ENCODE measurements at regions not wholly inside any gene's neighbourhood (a gene's known extent, or its start where the extent isn't known, plus 50 kb on each side); places are given as distances from the start of the nearest gene placed in this dataset.

DNA sequence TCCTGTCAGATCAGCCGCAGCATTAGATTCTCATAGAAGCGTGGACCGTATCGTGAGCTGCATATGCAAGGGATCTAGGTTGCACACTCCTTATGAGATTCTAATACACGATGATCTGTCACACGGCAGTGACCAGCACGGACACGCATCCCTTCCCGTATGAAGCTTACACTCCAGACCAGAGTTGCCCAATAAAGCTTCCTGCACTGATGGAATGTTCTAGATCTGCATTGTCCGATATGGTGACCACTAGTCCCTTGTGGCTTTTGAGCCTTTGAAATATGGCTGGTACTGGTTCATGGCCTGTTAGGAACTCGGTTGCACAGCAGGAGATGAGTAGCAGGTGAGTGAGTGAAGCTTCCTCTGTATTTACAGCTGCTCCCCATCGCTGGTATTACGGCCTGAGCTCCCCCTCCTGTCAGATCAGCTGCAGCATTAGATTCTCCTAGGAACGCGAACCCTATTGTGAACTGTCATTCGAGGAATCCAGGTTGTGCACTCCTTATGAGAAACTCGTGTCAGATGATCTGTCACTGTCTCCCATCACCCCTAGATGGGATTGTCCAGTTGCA is 49.8 kb upstream of the ZCCHC14 start:
- TF ChIP-seq, protein P1, sequence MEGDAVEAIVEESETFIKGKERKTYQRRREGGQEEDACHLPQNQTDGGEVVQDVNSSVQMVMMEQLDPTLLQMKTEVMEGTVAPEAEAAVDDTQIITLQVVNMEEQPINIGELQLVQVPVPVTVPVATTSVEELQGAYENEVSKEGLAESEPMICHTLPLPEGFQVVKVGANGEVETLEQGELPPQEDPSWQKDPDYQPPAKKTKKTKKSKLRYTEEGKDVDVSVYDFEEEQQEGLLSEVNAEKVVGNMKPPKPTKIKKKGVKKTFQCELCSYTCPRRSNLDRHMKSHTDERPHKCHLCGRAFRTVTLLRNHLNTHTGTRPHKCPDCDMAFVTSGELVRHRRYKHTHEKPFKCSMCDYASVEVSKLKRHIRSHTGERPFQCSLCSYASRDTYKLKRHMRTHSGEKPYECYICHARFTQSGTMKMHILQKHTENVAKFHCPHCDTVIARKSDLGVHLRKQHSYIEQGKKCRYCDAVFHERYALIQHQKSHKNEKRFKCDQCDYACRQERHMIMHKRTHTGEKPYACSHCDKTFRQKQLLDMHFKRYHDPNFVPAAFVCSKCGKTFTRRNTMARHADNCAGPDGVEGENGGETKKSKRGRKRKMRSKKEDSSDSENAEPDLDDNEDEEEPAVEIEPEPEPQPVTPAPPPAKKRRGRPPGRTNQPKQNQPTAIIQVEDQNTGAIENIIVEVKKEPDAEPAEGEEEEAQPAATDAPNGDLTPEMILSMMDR (conservative IDR thresholded peaks at IDR 0.05 in 1 of 2, IDR thresholded peaks at IDR 0.05 in 1 of 2; ENCODE audit: extremely low read depth in 1 of 2, insufficient read depth in 1 of 2, low read depth in 1 of 2, low read length in 2 of 2): peak in 1 of 2 donors; percentile 20
- no peak for TF ChIP-seq EZH2 (IDR thresholded peaks at IDR 0.05; ENCODE audit: borderline replicate concordance, low read length)
